GM12874 (cell line): ENCODE measurements at regions not wholly inside any gene's neighbourhood (a gene's known extent, or its start where the extent isn't known, plus 50 kb on each side); places are given as distances from the start of the nearest gene placed in this dataset.

Experiments
- TF ChIP-seq, protein P1 (sequence below): IDR thresholded peaks from 2 replicates; pipeline ENCODE4 v1.5.1; 2011; ENCODE audit warnings: low read depth, mild to moderate bottlenecking, control low read depth, low read length, moderate library complexity; ENCODE audit not compliant: insufficient read depth

DNA sequence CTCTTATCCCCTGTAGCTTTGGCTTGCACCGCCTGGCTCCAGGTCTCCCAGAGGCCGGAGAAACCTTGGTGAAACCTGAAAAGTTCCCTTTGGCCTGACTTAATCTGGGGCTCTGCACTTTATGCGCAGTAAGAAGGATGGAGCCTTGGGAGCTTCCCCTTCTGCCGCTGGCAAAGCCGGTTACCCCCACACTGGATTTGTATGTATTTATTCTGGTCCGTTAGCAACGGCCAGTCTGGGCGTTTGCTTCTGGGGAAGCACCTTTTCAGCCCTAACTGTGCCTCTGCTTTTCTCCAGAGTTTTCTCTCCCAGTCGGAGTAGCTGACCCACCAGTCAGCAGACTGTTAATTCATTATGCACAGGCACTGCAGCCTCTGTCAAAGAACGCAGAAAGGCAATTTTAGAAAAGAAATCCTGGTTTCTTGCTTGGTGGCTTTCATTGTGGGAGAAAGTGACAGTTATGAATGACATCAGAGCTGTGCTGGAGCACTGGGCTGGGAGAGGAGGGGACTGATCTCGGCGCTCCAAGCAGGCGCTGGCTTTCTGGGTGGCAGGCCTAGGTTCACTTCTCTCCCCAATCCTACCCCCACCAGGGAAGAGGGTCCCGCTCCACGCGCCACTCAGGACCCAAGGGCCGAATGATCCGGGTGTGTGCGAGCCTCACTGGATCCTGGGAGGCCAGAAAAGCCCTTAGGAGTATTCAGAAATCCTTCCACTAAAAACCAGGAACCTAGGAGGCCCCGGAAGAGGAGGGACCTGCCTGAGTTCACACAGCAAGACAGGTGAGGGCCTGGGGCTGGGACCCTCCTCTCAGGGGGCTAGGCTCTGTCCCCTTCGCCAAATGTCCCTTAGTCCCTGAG is 70.2 kb downstream of the RTL6 start:
- TF ChIP-seq, protein P1, sequence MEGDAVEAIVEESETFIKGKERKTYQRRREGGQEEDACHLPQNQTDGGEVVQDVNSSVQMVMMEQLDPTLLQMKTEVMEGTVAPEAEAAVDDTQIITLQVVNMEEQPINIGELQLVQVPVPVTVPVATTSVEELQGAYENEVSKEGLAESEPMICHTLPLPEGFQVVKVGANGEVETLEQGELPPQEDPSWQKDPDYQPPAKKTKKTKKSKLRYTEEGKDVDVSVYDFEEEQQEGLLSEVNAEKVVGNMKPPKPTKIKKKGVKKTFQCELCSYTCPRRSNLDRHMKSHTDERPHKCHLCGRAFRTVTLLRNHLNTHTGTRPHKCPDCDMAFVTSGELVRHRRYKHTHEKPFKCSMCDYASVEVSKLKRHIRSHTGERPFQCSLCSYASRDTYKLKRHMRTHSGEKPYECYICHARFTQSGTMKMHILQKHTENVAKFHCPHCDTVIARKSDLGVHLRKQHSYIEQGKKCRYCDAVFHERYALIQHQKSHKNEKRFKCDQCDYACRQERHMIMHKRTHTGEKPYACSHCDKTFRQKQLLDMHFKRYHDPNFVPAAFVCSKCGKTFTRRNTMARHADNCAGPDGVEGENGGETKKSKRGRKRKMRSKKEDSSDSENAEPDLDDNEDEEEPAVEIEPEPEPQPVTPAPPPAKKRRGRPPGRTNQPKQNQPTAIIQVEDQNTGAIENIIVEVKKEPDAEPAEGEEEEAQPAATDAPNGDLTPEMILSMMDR = no peak

GRCh38 chr22:44426981-44427380 is 71.1 kb downstream of the RTL6 start:
- TF ChIP-seq, protein P1 = no peak

DNA sequence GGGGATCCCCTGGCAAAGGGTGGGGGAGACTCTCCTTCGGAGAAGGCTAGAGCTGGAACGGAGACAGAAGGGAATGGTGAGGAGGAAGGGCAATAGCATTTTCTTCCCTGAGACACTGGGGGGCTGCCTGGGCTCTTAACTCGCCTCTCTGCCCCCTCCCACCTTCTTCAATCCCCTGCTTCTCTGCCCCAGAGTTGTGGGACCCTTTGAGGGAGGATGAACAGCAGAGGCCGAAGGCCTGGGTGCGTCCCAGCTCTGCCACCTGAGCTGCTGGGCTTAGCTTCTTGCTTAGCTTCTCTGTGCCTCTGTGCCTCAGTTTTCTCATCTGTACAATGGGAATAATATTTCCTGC is 72.4 kb downstream of the RTL6 start:
- TF ChIP-seq, protein P1 = no peak

DNA sequence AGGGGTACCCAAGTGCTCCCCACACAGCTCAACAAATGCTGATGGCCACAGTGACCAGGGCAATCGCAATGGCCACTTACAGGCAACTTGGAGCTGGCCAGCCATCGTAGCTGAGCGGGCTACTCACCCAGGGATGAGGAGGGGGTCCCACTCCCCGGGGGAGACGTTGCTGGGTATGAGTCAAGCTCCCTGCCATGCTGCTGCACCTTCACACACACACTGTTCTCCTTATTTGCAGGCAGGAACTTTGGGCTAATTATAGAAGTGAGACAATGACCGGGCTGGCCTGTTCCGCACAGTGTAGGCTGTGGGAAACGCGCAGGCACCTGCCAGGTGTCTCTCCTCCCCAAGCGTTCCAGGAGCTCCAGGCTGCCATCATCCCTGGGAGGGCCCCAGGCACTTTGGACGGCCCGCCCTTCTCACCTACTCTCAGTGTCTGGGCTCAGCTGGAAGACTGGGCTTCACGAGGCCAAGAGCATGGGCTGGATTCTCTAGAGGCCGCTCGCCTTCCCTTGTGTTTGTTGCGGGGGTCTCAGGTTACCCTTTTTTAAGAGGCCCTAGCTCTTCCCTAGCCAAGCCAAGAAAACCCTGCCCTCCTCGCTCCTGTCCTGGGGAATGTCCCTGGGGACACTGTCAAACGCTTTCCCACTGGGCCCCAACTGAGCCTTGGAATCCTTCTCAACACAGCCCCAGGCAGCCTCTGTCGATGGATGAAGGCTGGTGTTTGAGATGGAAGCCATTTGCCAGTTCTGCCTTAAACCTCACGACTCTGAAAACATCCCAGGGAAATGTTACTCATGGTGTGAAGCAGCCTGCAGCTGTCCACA is 73.0 kb downstream of the RTL6 start:
- TF ChIP-seq, protein P1 = no peak

- TF ChIP-seq, protein P1 = no peak
These were observed 73.7 kb downstream of the RTL6 start for GRCh38 chr22:44424359-44424682.

- TF ChIP-seq, protein P1 = no peak
These were observed 74.3 kb downstream of the RTL6 start for GRCh38 chr22:44423556-44424358.

DNA sequence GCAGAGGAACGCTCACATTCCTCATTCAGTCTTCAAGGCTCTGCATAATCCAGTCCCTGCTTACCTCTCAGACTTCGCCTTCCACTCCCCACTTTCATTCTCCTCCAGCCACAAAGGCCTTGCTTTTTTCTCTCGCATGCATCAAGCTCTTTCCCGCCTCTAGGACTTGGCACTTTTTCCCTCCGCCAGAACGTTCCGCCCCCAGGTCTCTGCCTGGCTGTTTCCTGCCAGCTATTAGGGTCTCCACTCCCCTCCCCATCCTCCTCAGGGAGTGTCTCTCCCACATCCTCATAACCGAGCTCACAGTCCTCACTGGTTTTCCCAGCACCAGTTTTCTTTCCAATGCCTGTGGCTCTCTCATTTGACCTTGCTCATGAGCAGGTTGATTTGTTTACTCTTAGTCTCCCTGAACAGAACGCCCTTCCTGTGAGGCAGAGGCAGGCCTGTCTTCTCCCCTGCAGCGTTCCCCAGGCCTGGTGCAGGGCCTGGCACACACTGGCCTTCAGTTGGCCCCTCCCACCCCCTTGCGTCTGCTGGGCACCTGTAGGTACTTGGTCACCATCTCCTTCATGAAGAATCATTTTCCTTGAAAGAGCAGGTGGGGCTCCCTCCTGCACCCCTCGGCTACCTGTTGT is 75.2 kb downstream of the RTL6 start:
- TF ChIP-seq, protein P1 = no peak
